Stimulated activated naive CD8-positive, alpha-beta T cell treated with anti-CD3 and anti-CD28 coated beads, Interleukin-15, amount 100 ng/mL, for 72 hours (primary cell): ENCODE measurements at regions not wholly inside any gene's neighbourhood (a gene's known extent, or its start where the extent isn't known, plus 50 kb on each side); places are given as distances from the start of the nearest gene placed in this dataset.

Experiments used
- ATAC-seq: fragments of 150-1000 bp; cut with Tn5 transposase; 2 replicates; pipeline ENCODE4 v1.10.0; 2021; ENCODE audit warnings: mild to moderate bottlenecking, moderate library complexity
- DNase-seq, 2 donors: peaks; one replicate each; pipeline ENCODE4 v3.0.0; 2021 to 2022
- H3K27ac Mint-ChIP-seq, 2 donors: one replicate each; pipeline ENCODE4 v1.8.0; 2022; ENCODE audit warnings: mild to moderate bottlenecking in 2 of 2, mixed read lengths in 2 of 2, moderate library complexity in 2 of 2
- H3K27me3 Mint-ChIP-seq: one replicate; pipeline ENCODE4 v1.8.0; 2022; ENCODE audit warnings: mixed read lengths
- H3K4me1 Mint-ChIP-seq: one replicate; pipeline ENCODE4 v1.8.0; 2022; ENCODE audit warnings: mild to moderate bottlenecking, mixed read lengths
- H3K4me3 Mint-ChIP-seq, 2 donors: one replicate each; pipeline ENCODE4 v1.8.0; 2022; ENCODE audit warnings: mild to moderate bottlenecking in 2 of 2, mixed read lengths in 2 of 2, moderate library complexity in 1 of 2
- H3K9me3 Mint-ChIP-seq, 2 donors: one replicate each; pipeline ENCODE4 v1.8.0; 2022; ENCODE audit warnings: mixed read lengths in 2 of 2

GRCh38 chr16:61596655-61597054 lies 439.6 kb downstream of the CDH8 start:
- Mint-ChIP-seq H3K27ac (no peak overlapping the region), H3K4me1 (no peaks in the 10 kb centered on the region), H3K9me3 (peaks cover 1 to 23% of the 10 kb centered on the region in 2 donors), H3K4me3 (no peak overlapping the region), H3K27me3 (no peaks in the 10 kb centered on the region)
- no peak for ATAC-seq
- DNase-seq = no peak

DNA sequence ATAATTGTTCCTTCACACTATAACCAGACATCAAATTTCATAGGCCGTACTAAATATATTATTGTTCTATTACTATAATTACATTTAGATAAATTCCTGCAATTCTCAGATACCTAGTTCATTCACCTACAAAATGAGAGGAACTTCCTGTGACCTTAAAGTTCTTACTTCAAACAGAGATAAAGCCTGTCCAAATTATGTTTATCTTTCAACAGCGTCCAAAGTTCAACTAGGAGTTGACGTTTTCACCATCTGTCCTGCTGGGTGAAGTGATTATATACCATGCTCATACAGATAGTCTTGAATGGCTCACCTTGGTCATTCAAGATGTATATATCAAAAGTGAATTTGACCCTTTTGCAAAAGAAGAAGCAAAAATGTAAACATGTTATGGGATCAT lies 440.6 kb downstream of the CDH8 start:
- no peak overlapping the region for H3K4me3 Mint-ChIP-seq
- H3K27ac Mint-ChIP-seq = no peak overlapping the region
- H3K4me1 Mint-ChIP-seq = no peaks in the 10 kb centered on the region
- peaks cover 0 to 23% of the 10 kb centered on the region in 2 donors for H3K9me3 Mint-ChIP-seq
- no peaks in the 10 kb centered on the region for H3K27me3 Mint-ChIP-seq
- ATAC-seq (no peak), DNase-seq (no peak)

DNA sequence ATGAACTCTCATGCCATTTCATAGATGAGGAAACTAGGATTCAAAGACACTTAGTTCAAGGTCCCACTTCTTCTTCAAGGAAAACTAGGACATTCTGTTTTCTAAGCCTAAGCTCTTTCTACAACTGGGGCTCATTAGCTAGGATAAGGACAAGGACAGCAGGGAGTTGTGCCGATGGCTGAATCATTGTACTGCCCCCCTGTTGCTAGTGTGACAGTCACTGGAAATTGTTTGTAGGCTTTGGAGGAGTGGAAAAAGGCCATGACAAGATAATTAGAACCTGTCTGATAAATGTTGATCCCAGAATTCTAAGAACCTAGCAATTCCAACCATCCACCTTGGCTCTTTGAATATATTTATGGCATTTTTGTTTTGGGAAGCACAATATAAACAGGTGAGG lies 445.7 kb downstream of the CDH8 start:
- Mint-ChIP-seq H3K9me3 (peaks cover 9 to 23% of the 10 kb centered on the region in 2 donors), H3K4me3 (no peak overlapping the region), H3K27me3 (no peaks in the 10 kb centered on the region), H3K27ac (no peak overlapping the region), H3K4me1 (no peaks in the 10 kb centered on the region)
- no peak for ATAC-seq
- no peak for DNase-seq

GRCh38 chr16:61587526-61587925 lies 448.7 kb downstream of the CDH8 start:
- H3K4me3 Mint-ChIP-seq = no peak overlapping the region
- no peak for DNase-seq
- no peak for ATAC-seq
- H3K9me3 Mint-ChIP-seq = peaks cover 7 to 19% of the 10 kb centered on the region in 2 donors
- no peaks in the 10 kb centered on the region for H3K4me1 Mint-ChIP-seq
- H3K27ac Mint-ChIP-seq = no peak overlapping the region
- no peaks in the 10 kb centered on the region for H3K27me3 Mint-ChIP-seq

GRCh38 chr16:61581417-61582046 lies 454.7 kb downstream of the CDH8 start:
- no peak overlapping the region for H3K4me3 Mint-ChIP-seq
- peaks cover 7 to 10% of the 10 kb centered on the region in 2 donors for H3K9me3 Mint-ChIP-seq
- H3K27me3 Mint-ChIP-seq = no peaks in the 10 kb centered on the region
- no peaks in the 10 kb centered on the region for H3K4me1 Mint-ChIP-seq
- no peak for ATAC-seq
- DNase-seq = no peak
- H3K27ac Mint-ChIP-seq = no peak overlapping the region

DNA sequence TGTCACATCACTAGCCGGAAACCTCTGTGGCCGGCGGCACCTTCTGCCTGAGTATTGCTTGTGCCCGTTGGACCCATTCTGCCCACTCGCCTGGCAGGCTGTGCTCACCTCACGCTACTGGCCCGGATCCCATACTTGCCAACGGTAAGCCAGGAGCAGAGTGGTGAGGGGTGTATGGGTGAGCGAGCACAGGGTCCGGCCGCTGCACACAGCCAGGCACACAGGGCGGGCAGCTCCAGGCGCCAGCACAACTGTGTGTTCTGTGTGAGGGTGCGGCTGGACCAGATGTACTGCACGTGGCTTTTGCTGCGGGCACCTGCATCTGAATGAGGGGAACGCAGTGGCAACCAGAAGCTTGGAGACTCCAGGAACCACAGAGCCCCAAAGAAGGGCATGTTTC lies 455.7 kb downstream of the CDH8 start:
- Mint-ChIP-seq H3K4me3 (no peak overlapping the region), H3K4me1 (no peaks in the 10 kb centered on the region), H3K27ac (no peak overlapping the region), H3K9me3 (peaks cover 15 to 17% of the 10 kb centered on the region in 2 donors), H3K27me3 (no peaks in the 10 kb centered on the region)
- DNase-seq (no peak), ATAC-seq (no peak)

DNA sequence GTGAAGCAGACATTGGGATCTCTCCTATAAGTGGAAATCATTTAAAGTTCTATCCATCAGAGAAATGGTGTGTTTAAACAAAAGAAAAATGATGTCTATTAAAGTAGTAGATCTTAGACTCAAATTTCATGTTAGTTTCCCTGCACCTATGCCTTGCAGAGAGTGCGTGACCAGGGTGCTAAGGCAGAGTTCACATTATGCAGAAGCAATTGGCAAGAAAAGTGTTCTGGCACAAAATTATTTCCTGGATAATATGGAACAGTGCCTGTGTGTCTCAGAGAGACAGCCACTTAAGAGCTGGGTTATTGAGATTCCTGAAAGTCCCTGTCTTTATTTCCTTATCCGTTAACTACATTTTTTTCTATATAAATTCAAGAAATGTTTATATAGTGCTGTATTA lies 457.0 kb downstream of the CDH8 start:
- no peak for DNase-seq
- no peaks in the 10 kb centered on the region for H3K27me3 Mint-ChIP-seq
- H3K4me3 Mint-ChIP-seq = no peak overlapping the region
- H3K4me1 Mint-ChIP-seq = no peaks in the 10 kb centered on the region
- H3K27ac Mint-ChIP-seq = no peak overlapping the region
- H3K9me3 Mint-ChIP-seq = peaks cover 9 to 17% of the 10 kb centered on the region in 2 donors
- ATAC-seq = no peak

- peaks cover 18 to 35% of the 10 kb centered on the region in 2 donors for H3K9me3 Mint-ChIP-seq
- ATAC-seq (no peak), DNase-seq (no peak)
- no peak overlapping the region for H3K4me3 Mint-ChIP-seq
- H3K4me1 Mint-ChIP-seq = no peaks in the 10 kb centered on the region
- H3K27me3 Mint-ChIP-seq = no peaks in the 10 kb centered on the region
- no peak overlapping the region for H3K27ac Mint-ChIP-seq
Measured at GRCh38 chr16:61576476-61576875, 459.8 kb downstream of the CDH8 start.

- no peak for ATAC-seq
- Mint-ChIP-seq H3K9me3 (peaks cover 18 to 37% of the 10 kb centered on the region in 2 donors), H3K4me1 (no peaks in the 10 kb centered on the region), H3K27me3 (no peaks in the 10 kb centered on the region), H3K4me3 (no peak overlapping the region), H3K27ac (no peak overlapping the region)
- DNase-seq = no peak
Measured at GRCh38 chr16:61575617-61576016, 460.6 kb downstream of the CDH8 start.

GRCh38 chr16:61569028-61569427 lies 467.2 kb downstream of the CDH8 start:
- Mint-ChIP-seq H3K4me3 (no peak overlapping the region), H3K4me1 (no peaks in the 10 kb centered on the region), H3K9me3 (peaks cover 31 to 53% of the 10 kb centered on the region in 2 donors), H3K27ac (no peak overlapping the region), H3K27me3 (no peaks in the 10 kb centered on the region)
- no peak for DNase-seq
- no peak for ATAC-seq

DNA sequence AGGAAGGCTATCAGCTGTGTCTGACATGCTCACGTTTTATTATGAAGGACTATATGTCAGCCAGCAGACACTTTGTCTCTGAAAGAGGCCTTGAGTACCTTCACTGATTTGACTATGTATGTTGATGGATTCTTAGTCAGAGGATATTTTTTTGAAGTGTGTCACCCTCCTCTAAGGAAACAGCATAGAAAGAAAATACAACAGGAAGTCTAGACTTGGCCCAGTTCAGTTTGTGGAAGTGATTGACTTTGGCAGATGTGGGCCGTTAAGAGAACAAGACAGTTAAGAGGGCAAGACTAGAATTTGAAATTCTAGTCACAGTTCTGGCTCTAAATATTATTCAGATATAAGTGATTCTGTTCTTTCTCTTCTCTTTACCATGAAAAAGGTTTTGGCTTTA lies 471.5 kb downstream of the CDH8 start:
- no peaks in the 10 kb centered on the region for H3K27me3 Mint-ChIP-seq
- ATAC-seq (no peak), DNase-seq (no peak)
- H3K4me1 Mint-ChIP-seq = no peaks in the 10 kb centered on the region
- H3K9me3 Mint-ChIP-seq = peaks cover 35 to 39% of the 10 kb centered on the region in 2 donors
- H3K27ac Mint-ChIP-seq = no peak overlapping the region
- no peak overlapping the region for H3K4me3 Mint-ChIP-seq

DNA sequence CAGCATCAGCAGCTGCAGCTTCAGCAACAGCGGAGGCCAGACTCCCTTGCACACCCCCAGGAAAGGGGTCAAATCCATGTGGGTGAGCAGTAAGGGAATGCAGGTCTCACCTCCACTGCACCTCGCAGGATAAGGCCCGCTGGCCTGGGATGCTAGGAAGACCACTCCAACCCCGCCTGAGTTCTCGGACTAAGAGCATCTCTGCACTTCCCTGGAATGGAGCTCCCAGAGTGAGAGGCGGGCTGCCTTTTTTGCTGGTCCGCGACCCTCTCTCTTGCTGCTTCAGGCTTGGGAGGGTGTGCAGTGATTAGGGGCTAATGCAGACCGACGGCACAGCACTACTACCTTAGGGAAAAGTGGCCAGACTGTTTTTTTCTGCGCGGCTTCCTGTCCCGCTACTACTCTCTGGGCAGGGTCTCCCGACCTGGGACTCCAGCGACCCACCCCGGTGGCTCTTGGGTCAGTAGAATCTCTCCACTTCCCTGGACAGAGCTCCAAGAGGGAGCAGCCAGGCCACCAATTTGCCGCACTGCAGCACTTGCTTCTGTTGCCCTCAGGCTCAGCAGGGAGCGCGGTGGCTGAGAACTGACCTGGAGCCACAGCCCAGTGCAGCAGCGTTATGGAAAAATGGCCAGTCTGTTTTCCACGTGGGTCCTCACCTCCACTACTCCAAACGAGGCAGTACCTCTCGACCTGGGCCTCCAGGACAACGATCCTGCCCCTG lies 480.4 kb downstream of the CDH8 start:
- H3K27ac Mint-ChIP-seq = no peak overlapping the region
- DNase-seq = no peak
- ATAC-seq = no peak
- no peak overlapping the region for H3K4me3 Mint-ChIP-seq
- H3K27me3 Mint-ChIP-seq = no peaks in the 10 kb centered on the region
- H3K4me1 Mint-ChIP-seq = no peaks in the 10 kb centered on the region
- peaks cover 5 to 9% of the 10 kb centered on the region in 2 donors for H3K9me3 Mint-ChIP-seq

- H3K4me3 Mint-ChIP-seq = no peak overlapping the region
- peaks cover 5 to 17% of the 10 kb centered on the region in 2 donors for H3K9me3 Mint-ChIP-seq
- ATAC-seq (no peak), DNase-seq (no peak)
- H3K4me1 Mint-ChIP-seq = no peaks in the 10 kb centered on the region
- no peaks in the 10 kb centered on the region for H3K27me3 Mint-ChIP-seq
- no peak overlapping the region for H3K27ac Mint-ChIP-seq
Measured at GRCh38 chr16:61549327-61549726, 486.9 kb downstream of the CDH8 start.

GRCh38 chr16:61547626-61548025 lies 488.6 kb downstream of the CDH8 start:
- Mint-ChIP-seq H3K27ac (no peak overlapping the region), H3K4me1 (no peaks in the 10 kb centered on the region), H3K4me3 (no peak overlapping the region), H3K27me3 (no peaks in the 10 kb centered on the region), H3K9me3 (peaks cover 5 to 14% of the 10 kb centered on the region in 2 donors)
- no peak for DNase-seq
- no peak for ATAC-seq

GRCh38 chr16:61544165-61544564 lies 492.1 kb downstream of the CDH8 start:
- H3K4me3 Mint-ChIP-seq = no peak overlapping the region
- no peak overlapping the region for H3K27ac Mint-ChIP-seq
- no peaks in the 10 kb centered on the region for H3K27me3 Mint-ChIP-seq
- H3K9me3 Mint-ChIP-seq = peaks cover 17 to 22% of the 10 kb centered on the region in 2 donors
- no peaks in the 10 kb centered on the region for H3K4me1 Mint-ChIP-seq
- no peak for ATAC-seq
- no peak for DNase-seq

- Mint-ChIP-seq H3K4me3 (no peak overlapping the region), H3K4me1 (no peaks in the 10 kb centered on the region), H3K9me3 (peaks cover 17 to 42% of the 10 kb centered on the region in 2 donors), H3K27me3 (no peaks in the 10 kb centered on the region), H3K27ac (no peak overlapping the region)
- no peak for DNase-seq
- no peak for ATAC-seq
Measured at GRCh38 chr16:61540216-61540615, 496.0 kb downstream of the CDH8 start.
